Nephron (organoid): ENCODE measurements at regions not wholly inside any gene's neighbourhood (a gene's known extent, or its start where the extent isn't known, plus 50 kb on each side); places are given as distances from the start of the nearest gene placed in this dataset.
A peak's percentile ranks its signal among the peaks of the same experiment; 100 is the strongest.

Experiments used
- H3K27ac Mint-ChIP-seq, 3 experiments: 2 replicates each; pipeline ENCODE4 v1.8.0; 2020; ENCODE audit warnings: mixed read lengths in 3 of 3, mild to moderate bottlenecking in 2 of 3, moderate library complexity in 1 of 3
- H3K27me3 Mint-ChIP-seq: 2 replicates; pipeline ENCODE4 v1.8.0; 2021; ENCODE audit warnings: low read depth, mild to moderate bottlenecking, moderate library complexity, mixed read lengths
- H3K36me3 Mint-ChIP-seq: 2 replicates; pipeline ENCODE4 v1.8.0; 2020; ENCODE audit warnings: low read depth, mixed read lengths
- H3K4me1 Mint-ChIP-seq: 2 replicates; pipeline ENCODE4 v1.8.0; 2020; ENCODE audit warnings: mixed read lengths
- H3K4me3 Mint-ChIP-seq, 3 experiments: 2 replicates each; pipeline ENCODE4 v1.8.0; 2020; ENCODE audit warnings: mild to moderate bottlenecking in 3 of 3, mixed read lengths in 3 of 3, moderate library complexity in 2 of 3
- H3K9me3 Mint-ChIP-seq: 2 replicates; pipeline ENCODE4 v1.8.0; 2020; ENCODE audit warnings: mixed read lengths
- TF ChIP-seq, protein P1 (sequence below), 3 experiments: fragments of 200-600 bp; sonication (generic); IDR thresholded peaks; one replicate each; pipeline ENCODE4 v1.5.0; 2021; ENCODE audit warnings: antibody characterized with exemption in 3 of 3; ENCODE audit not compliant: unreplicated experiment in 3 of 3

DNA sequence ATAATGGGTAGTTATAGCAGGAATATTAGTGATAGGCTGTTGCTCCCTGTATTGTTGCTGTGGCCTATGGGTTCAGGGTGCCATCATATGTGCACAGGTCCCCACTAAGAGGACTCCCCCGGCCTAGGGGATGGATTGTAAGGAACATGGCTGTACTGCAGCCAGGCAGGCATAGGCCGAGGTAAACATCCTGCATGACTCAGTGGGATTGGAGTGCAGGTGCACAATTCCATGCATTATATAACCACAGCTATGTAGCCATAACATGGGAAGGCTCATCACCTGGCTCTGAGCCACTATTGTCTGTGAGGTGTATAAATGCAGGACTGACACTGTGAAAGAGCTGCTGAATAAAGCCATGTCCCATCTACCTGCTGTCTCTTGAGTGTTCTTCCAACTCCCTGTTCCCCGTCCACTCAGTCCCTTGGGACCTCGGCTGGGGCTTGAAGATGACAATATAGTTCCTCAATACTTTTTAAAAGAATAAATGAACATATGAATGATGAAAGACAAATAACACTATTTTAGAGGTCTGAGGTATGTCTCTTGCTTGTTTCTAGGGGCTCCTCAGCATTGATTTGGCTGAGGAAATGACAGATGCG, 425.2 kb downstream of the IDS start:
- Mint-ChIP-seq H3K9me3 (peaks cover 7% of the 10 kb centered on the region), H3K4me3 (no peak overlapping the region), H3K36me3 (no peaks in the 10 kb centered on the region), H3K4me1 (no peaks in the 10 kb centered on the region), H3K27ac (no peak overlapping the region), H3K27me3 (no peaks in the 10 kb centered on the region)
- TF ChIP-seq, protein P1, sequence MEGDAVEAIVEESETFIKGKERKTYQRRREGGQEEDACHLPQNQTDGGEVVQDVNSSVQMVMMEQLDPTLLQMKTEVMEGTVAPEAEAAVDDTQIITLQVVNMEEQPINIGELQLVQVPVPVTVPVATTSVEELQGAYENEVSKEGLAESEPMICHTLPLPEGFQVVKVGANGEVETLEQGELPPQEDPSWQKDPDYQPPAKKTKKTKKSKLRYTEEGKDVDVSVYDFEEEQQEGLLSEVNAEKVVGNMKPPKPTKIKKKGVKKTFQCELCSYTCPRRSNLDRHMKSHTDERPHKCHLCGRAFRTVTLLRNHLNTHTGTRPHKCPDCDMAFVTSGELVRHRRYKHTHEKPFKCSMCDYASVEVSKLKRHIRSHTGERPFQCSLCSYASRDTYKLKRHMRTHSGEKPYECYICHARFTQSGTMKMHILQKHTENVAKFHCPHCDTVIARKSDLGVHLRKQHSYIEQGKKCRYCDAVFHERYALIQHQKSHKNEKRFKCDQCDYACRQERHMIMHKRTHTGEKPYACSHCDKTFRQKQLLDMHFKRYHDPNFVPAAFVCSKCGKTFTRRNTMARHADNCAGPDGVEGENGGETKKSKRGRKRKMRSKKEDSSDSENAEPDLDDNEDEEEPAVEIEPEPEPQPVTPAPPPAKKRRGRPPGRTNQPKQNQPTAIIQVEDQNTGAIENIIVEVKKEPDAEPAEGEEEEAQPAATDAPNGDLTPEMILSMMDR (IDR thresholded peaks at IDR 0.05; ENCODE audit: unreplicated experiment in 3 of 3) = no peak

DNA sequence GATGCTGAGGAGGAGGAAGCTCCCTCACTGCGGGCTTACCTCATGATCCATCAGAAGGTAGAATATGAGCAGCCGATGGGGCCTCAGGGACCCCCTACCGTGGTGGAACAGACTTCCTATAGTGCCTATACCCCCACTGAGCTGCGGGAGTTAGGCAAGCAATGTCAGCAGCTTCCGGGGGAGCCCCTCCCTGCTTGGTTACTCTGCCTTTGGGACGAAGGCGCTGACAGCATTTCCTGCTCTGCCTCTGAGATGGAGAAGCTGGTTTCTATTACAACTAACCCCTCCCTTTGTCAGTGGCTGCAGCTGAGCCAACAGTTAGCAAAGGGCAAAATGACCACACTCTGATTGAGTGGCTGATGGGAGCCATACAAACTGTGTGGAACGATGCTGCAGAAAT, 430.7 kb downstream of the IDS start:
- Mint-ChIP-seq H3K27me3 (no peaks in the 10 kb centered on the region), H3K36me3 (no peaks in the 10 kb centered on the region), H3K4me3 (no peak overlapping the region), H3K4me1 (no peaks in the 10 kb centered on the region), H3K9me3 (peaks cover 2% of the 10 kb centered on the region), H3K27ac (peak overlapping the region in 2 of 3 experiments; percentile 53 to 67)
- TF ChIP-seq, protein P1 (IDR thresholded peaks at IDR 0.05; ENCODE audit: unreplicated experiment in 3 of 3) = no peak

DNA sequence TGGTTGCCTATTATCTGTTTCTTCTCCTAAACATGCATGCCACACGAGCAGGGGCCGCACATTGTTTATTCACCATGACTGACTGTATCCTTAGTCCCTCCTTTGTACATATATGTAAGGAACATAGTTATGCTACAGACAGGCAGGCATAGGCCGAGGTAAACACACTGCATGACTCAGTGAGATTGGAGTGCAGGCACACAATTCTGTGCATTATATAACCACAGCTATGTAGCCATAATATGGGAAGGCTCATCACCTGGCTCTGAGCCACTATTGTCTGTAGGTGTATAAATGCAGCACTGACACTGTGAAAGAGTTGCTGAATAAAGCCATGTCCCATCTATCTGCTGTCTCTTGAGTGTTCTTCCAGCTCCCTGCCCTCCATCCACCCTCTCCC, 431.6 kb downstream of the IDS start:
- no peak overlapping the region for H3K27ac Mint-ChIP-seq
- TF ChIP-seq, protein P1 (IDR thresholded peaks at IDR 0.05; ENCODE audit: unreplicated experiment in 3 of 3) = no peak
- H3K36me3 Mint-ChIP-seq = no peaks in the 10 kb centered on the region
- H3K9me3 Mint-ChIP-seq = peaks cover 2% of the 10 kb centered on the region
- no peaks in the 10 kb centered on the region for H3K27me3 Mint-ChIP-seq
- no peaks in the 10 kb centered on the region for H3K4me1 Mint-ChIP-seq
- H3K4me3 Mint-ChIP-seq = no peak overlapping the region

DNA sequence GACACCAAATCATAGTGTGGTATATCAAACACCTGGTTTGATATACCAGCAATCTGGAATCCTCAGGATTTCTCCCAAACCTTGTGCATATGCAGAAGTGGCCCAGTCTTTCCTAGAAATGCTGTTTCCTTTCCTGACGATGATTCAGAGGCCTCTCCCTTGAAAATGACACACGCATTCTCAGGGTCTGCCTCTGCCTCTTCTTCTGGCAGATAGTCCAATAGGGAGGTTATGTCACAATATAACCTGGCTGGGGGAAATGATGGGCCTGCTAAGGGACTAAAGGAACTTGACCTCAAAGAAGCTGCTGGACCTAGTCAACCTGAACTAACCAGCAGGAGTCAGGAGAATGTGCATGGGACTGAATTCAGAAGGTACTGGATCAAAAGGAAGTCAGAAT, 435.2 kb downstream of the IDS start:
- TF ChIP-seq, protein P1 (IDR thresholded peaks at IDR 0.05; ENCODE audit: unreplicated experiment in 3 of 3) = no peak

DNA sequence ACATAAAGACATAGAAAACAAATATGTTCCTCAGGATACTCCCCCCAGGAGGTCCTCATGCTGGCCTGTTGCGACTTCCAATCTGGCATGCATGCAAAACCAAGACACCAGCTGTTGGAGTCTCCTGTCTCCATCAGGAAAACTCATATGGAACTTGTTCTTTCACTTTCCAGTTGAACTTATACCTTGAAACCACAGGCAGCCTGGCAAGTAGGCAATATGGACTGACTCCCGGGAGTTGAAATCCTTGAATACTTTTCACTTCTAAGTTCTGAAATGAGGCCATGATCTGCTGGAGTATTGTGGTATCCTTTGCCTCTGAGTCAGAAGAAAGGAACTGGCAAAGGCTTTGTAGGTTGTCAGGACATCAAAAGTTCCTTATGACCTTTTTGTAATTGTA, 444.2 kb downstream of the IDS start:
- no peak overlapping the region for H3K4me3 Mint-ChIP-seq
- no peak overlapping the region for H3K27ac Mint-ChIP-seq
- no peaks in the 10 kb centered on the region for H3K27me3 Mint-ChIP-seq
- TF ChIP-seq, protein P1 (IDR thresholded peaks at IDR 0.05; ENCODE audit: unreplicated experiment in 3 of 3) = no peak
- no peaks in the 10 kb centered on the region for H3K4me1 Mint-ChIP-seq
- H3K9me3 Mint-ChIP-seq = no peaks in the 10 kb centered on the region
- H3K36me3 Mint-ChIP-seq = no peaks in the 10 kb centered on the region

More for the DNA sequence above, 435.2 kb downstream of the IDS start:
- H3K9me3 Mint-ChIP-seq = peaks cover 7% of the 10 kb centered on the region
- H3K27ac Mint-ChIP-seq = no peak overlapping the region
- H3K4me3 Mint-ChIP-seq = no peak overlapping the region
- no peaks in the 10 kb centered on the region for H3K4me1 Mint-ChIP-seq
- H3K36me3 Mint-ChIP-seq = no peaks in the 10 kb centered on the region
- H3K27me3 Mint-ChIP-seq = no peaks in the 10 kb centered on the region
